ENCODE measurements at regions not wholly inside any gene's neighbourhood (a gene's known extent, or its start where the extent isn't known, plus 50 kb on each side); places are given as distances from the start of the nearest gene placed in this dataset.

GRCh38 chr20:36097337-36098151 is 57.0 kb upstream of the EPB41L1 start:
- no peak for DNase-seq (ENCODE audit: low read depth)
- H3K4me3 ChIP-seq (ENCODE audit: low read depth, low read length), result no peak overlapping the region
- TF ChIP-seq CTCF (IDR thresholded peaks at IDR 0.05; ENCODE audit: low read depth, low read length, missing control alignments), result no peak

GRCh38 chr20:36098364-36098763 is 56.2 kb upstream of the EPB41L1 start:
- no peak for TF ChIP-seq CTCF (IDR thresholded peaks at IDR 0.05; ENCODE audit: low read depth, low read length, missing control alignments)
- peak; percentile 70 for DNase-seq (ENCODE audit: low read depth)
- no peak overlapping the region for H3K4me3 ChIP-seq (ENCODE audit: low read depth, low read length)

- TF ChIP-seq CTCF (IDR thresholded peaks at IDR 0.05; ENCODE audit: low read depth, low read length, missing control alignments), result no peak
- no peak for DNase-seq (ENCODE audit: low read depth)
- H3K4me3 ChIP-seq (ENCODE audit: low read depth, low read length), result no peak overlapping the region
Observed at GRCh38 chr20:36099106-36099505, 55.4 kb upstream of the EPB41L1 start.

GRCh38 chr20:36101192-36101591 is 53.3 kb upstream of the EPB41L1 start:
- no peak for TF ChIP-seq CTCF (IDR thresholded peaks at IDR 0.05; ENCODE audit: low read depth, low read length, missing control alignments)
- H3K4me3 ChIP-seq (ENCODE audit: low read depth, low read length), result no peak overlapping the region
- DNase-seq (ENCODE audit: low read depth), result no peak

GRCh38 chr20:36102306-36102705 is 52.2 kb upstream of the EPB41L1 start:
- no peak for TF ChIP-seq CTCF (IDR thresholded peaks at IDR 0.05; ENCODE audit: low read depth, low read length, missing control alignments)
- no peak overlapping the region for H3K4me3 ChIP-seq (ENCODE audit: low read depth, low read length)
- DNase-seq (ENCODE audit: low read depth), result no peak

GRCh38 chr20:36102809-36103596 is 51.5 kb upstream of the EPB41L1 start:
- no peak overlapping the region for H3K4me3 ChIP-seq (ENCODE audit: low read depth, low read length)
- DNase-seq (ENCODE audit: low read depth), result no peak
- no peak for TF ChIP-seq CTCF (IDR thresholded peaks at IDR 0.05; ENCODE audit: low read depth, low read length, missing control alignments)
